ENCODE measurements at regions not wholly inside any gene's neighbourhood (a gene's known extent, or its start where the extent isn't known, plus 50 kb on each side); places are given as distances from the start of the nearest gene placed in this dataset.

DNA sequence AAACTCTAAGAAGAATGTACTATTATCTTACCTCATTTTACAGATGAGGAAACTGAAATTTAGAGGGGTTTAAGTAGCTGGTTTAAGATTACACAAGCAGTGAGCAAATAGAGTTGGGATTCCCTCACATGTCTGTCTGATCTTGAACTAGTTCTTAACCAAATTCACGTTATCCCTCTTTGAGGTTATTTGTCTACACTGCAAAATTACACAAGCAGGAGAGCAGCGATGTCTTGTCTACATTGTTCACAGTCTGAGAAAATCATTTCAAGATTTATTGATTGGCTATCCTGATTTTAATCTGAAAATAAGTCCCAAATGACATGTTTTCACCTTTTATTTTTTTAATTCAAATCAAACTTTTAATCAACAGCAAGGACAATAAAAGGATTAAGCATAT lies 56.9 kb downstream of the SOX9 start:
- H3K4me1 ChIP-seq (ENCODE audit: insufficient read depth, low read length, poor library complexity, severe bottlenecking): peaks cover 25% of the 10 kb centered on the region
- intact Hi-C loops (cut with micrococcal nuclease; ENCODE audit: unreplicated experiment): no loop called here
- H3K27ac ChIP-seq (ENCODE audit: low read depth, low read length, poor library complexity, severe bottlenecking): no peak overlapping the region
- ChIA-PET POLR2A (ENCODE audit: low non-redundant PET) (no interaction called here), CTCF (no interaction called here)
- H3K36me3 ChIP-seq (ENCODE audit: insufficient read depth, low read length, poor library complexity, severe bottlenecking): no peaks in the 10 kb centered on the region
- no peak for DNase-seq (ENCODE audit: low spot score)
- H3K27me3 ChIP-seq (replicated peaks; ENCODE audit: insufficient read depth, low read depth, low read length, poor library complexity): no peaks in the 10 kb centered on the region
- TF ChIP-seq EZH2 (IDR thresholded peaks at IDR 0.05; ENCODE audit: borderline replicate concordance, low read depth, low read length, poor library complexity, severe bottlenecking): no peak
- TF ChIP-seq, protein P1, sequence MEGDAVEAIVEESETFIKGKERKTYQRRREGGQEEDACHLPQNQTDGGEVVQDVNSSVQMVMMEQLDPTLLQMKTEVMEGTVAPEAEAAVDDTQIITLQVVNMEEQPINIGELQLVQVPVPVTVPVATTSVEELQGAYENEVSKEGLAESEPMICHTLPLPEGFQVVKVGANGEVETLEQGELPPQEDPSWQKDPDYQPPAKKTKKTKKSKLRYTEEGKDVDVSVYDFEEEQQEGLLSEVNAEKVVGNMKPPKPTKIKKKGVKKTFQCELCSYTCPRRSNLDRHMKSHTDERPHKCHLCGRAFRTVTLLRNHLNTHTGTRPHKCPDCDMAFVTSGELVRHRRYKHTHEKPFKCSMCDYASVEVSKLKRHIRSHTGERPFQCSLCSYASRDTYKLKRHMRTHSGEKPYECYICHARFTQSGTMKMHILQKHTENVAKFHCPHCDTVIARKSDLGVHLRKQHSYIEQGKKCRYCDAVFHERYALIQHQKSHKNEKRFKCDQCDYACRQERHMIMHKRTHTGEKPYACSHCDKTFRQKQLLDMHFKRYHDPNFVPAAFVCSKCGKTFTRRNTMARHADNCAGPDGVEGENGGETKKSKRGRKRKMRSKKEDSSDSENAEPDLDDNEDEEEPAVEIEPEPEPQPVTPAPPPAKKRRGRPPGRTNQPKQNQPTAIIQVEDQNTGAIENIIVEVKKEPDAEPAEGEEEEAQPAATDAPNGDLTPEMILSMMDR (conservative IDR thresholded peaks at IDR 0.05; ENCODE audit: low read depth, low read length): no peak
- BruUV-seq (replicated peaks): no TSS peak
- no peak overlapping the region for H3K4me3 ChIP-seq (ENCODE audit: low read depth, low read length, poor library complexity, severe bottlenecking)
- no peaks in the 10 kb centered on the region for H3K9me3 ChIP-seq (ENCODE audit: low read depth, low read length, poor library complexity, severe bottlenecking)

DNA sequence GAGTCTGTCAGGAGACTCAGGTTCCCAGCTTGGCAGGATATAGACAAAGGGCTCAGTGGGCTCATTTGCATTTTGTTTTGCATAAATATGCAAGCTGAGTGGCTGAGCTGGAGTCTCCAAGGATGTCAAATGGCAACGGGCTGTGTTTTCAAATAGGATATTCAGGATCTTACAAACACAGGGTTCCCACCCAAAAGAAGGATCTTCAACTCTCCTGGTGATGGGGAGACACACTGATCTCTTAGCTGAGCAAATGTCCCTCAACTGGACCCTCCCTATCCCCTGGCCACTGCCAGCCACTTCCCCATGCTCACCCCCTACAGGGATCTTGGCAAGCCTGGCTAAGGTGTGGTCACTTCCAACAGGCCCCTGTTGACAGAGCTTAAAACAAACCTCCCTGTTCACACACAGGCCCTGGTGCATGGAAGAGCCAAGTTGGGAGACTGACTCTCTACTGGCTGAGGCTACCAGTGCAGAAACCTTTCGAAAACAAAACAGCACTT lies 61.6 kb downstream of the SOX9 start:
- Histone ChIP-seq H3K27ac (ENCODE audit: low read depth, low read length, poor library complexity, severe bottlenecking) (no peak overlapping the region), H3K9me3 (ENCODE audit: low read depth, low read length, poor library complexity, severe bottlenecking) (no peaks in the 10 kb centered on the region), H3K4me1 (ENCODE audit: insufficient read depth, low read length, poor library complexity, severe bottlenecking) (peaks cover 15% of the 10 kb centered on the region), H3K36me3 (ENCODE audit: insufficient read depth, low read length, poor library complexity, severe bottlenecking) (no peaks in the 10 kb centered on the region), H3K4me3 (ENCODE audit: low read depth, low read length, poor library complexity, severe bottlenecking) (no peak overlapping the region), H3K27me3 (replicated peaks; ENCODE audit: insufficient read depth, low read depth, low read length, poor library complexity) (no peaks in the 10 kb centered on the region)
- intact Hi-C loops (cut with micrococcal nuclease; ENCODE audit: unreplicated experiment): no loop called here
- POLR2A ChIA-PET (ENCODE audit: low non-redundant PET): no interaction called here
- BruUV-seq (replicated peaks): no TSS peak
- no peak for TF ChIP-seq EZH2 (IDR thresholded peaks at IDR 0.05; ENCODE audit: borderline replicate concordance, low read depth, low read length, poor library complexity, severe bottlenecking)
- TF ChIP-seq, protein P1 (conservative IDR thresholded peaks at IDR 0.05; ENCODE audit: low read depth, low read length): no peak
- CTCF ChIA-PET: no interaction called here
- no peak for DNase-seq (ENCODE audit: low spot score)

DNA sequence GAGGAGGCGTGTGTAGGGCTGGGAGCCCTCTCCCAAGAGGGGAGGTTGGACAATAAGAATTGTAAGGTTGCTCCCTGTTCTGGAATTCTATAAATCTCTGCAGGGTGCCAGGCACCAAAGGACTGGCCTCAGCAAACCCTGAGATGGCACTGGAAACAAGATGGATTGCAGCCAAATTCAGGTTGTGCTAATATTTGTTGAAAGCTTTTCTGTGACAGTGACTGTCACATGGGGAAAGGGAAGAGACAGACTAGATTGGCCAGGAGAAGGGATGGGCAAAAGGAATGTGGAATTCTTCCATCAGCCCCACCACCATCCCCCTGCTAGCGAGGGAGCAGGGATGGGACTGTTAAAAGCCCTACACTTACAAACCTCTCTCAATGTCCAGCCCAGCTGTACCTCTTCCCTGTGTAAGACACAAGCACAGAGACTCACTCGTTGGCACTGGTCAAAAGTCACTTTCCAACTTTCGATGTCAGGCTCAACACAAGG lies 62.4 kb downstream of the SOX9 start:
- Histone ChIP-seq H3K4me1 (ENCODE audit: insufficient read depth, low read length, poor library complexity, severe bottlenecking) (peaks cover 15% of the 10 kb centered on the region), H3K4me3 (ENCODE audit: low read depth, low read length, poor library complexity, severe bottlenecking) (no peak overlapping the region), H3K9me3 (ENCODE audit: low read depth, low read length, poor library complexity, severe bottlenecking) (no peaks in the 10 kb centered on the region), H3K27me3 (replicated peaks; ENCODE audit: insufficient read depth, low read depth, low read length, poor library complexity) (no peaks in the 10 kb centered on the region), H3K27ac (ENCODE audit: low read depth, low read length, poor library complexity, severe bottlenecking) (no peak overlapping the region), H3K36me3 (ENCODE audit: insufficient read depth, low read length, poor library complexity, severe bottlenecking) (no peaks in the 10 kb centered on the region)
- TF ChIP-seq, protein P1 (conservative IDR thresholded peaks at IDR 0.05; ENCODE audit: low read depth, low read length): no peak
- no peak for TF ChIP-seq EZH2 (IDR thresholded peaks at IDR 0.05; ENCODE audit: borderline replicate concordance, low read depth, low read length, poor library complexity, severe bottlenecking)
- DNase-seq (ENCODE audit: low spot score): no peak
- no TSS peak for BruUV-seq (replicated peaks)
- ChIA-PET CTCF (no interaction called here), POLR2A (ENCODE audit: low non-redundant PET) (no interaction called here)
- intact Hi-C loops (cut with micrococcal nuclease; ENCODE audit: unreplicated experiment): no loop called here

Data from A673 (cell line).